IPS-15b (cell line): ENCODE measurements at regions not wholly inside any gene's neighbourhood (a gene's known extent, or its start where the extent isn't known, plus 50 kb on each side); places are given as distances from the start of the nearest gene placed in this dataset.

Experiments
- H3K27me3 ChIP-seq: one replicate; pipeline ENCODE4 v1.6.1; 2013; ENCODE audit warnings: low read length; ENCODE audit not compliant: control insufficient read depth, insufficient read depth
- H3K36me3 ChIP-seq: one replicate; pipeline ENCODE4 v1.6.1; 2013; ENCODE audit warnings: low read length; ENCODE audit not compliant: control insufficient read depth, insufficient read depth
- H3K4me1 ChIP-seq: one replicate; pipeline ENCODE4 v1.6.1; 2013; ENCODE audit warnings: mild to moderate bottlenecking, low read length; ENCODE audit not compliant: control insufficient read depth, insufficient read depth
- H3K4me3 ChIP-seq: one replicate; pipeline ENCODE4 v1.5.1; 2013; ENCODE audit warnings: low read depth, low read length
- H3K9ac ChIP-seq: one replicate; pipeline ENCODE4 v1.6.1; 2013; ENCODE audit warnings: low read depth, mild to moderate bottlenecking, low read length
- H3K9me3 ChIP-seq: one replicate; pipeline ENCODE4 v1.6.1; 2013; ENCODE audit warnings: mild to moderate bottlenecking, low read length; ENCODE audit not compliant: control insufficient read depth, insufficient read depth

GRCh38 chr2:45237850-45238542 is 228.7 kb upstream of the SIX2 start:
- no peaks in the 10 kb centered on the region for H3K4me1 ChIP-seq

GRCh38 chr2:45237128-45237527 is 227.9 kb upstream of the SIX2 start:
- H3K27me3 ChIP-seq, result no peaks in the 10 kb centered on the region
- no peaks in the 10 kb centered on the region for H3K4me1 ChIP-seq
- H3K36me3 ChIP-seq, result no peaks in the 10 kb centered on the region
- H3K4me3 ChIP-seq, result no peak overlapping the region
- H3K9ac ChIP-seq, result no peak overlapping the region
- H3K9me3 ChIP-seq, result no peaks in the 10 kb centered on the region

More at GRCh38 chr2:45237850-45238542, 228.7 kb upstream of the SIX2 start:
- no peaks in the 10 kb centered on the region for H3K36me3 ChIP-seq
- H3K9me3 ChIP-seq, result no peaks in the 10 kb centered on the region
- no peak overlapping the region for H3K4me3 ChIP-seq
- H3K27me3 ChIP-seq, result no peaks in the 10 kb centered on the region
- H3K9ac ChIP-seq, result no peak overlapping the region

GRCh38 chr2:45236268-45236667 is 227.0 kb upstream of the SIX2 start:
- no peak overlapping the region for H3K9ac ChIP-seq
- no peaks in the 10 kb centered on the region for H3K9me3 ChIP-seq
- no peaks in the 10 kb centered on the region for H3K27me3 ChIP-seq
- no peaks in the 10 kb centered on the region for H3K4me1 ChIP-seq
- no peaks in the 10 kb centered on the region for H3K36me3 ChIP-seq
- H3K4me3 ChIP-seq, result no peak overlapping the region

GRCh38 chr2:45233301-45233700 is 224.0 kb upstream of the SIX2 start:
- no peaks in the 10 kb centered on the region for H3K9me3 ChIP-seq
- no peaks in the 10 kb centered on the region for H3K27me3 ChIP-seq
- no peaks in the 10 kb centered on the region for H3K4me1 ChIP-seq
- H3K4me3 ChIP-seq, result no peak overlapping the region
- no peak overlapping the region for H3K9ac ChIP-seq
- no peaks in the 10 kb centered on the region for H3K36me3 ChIP-seq

- Histone ChIP-seq H3K9ac (no peak overlapping the region), H3K27me3 (no peaks in the 10 kb centered on the region), H3K4me1 (no peaks in the 10 kb centered on the region)
Observed at GRCh38 chr2:45232818-45233217, 223.6 kb upstream of the SIX2 start.

GRCh38 chr2:45229411-45229810 is 220.2 kb upstream of the SIX2 start:
- Histone ChIP-seq H3K9ac (no peak overlapping the region), H3K4me3 (no peak overlapping the region), H3K4me1 (no peaks in the 10 kb centered on the region), H3K27me3 (no peaks in the 10 kb centered on the region), H3K36me3 (no peaks in the 10 kb centered on the region), H3K9me3 (no peaks in the 10 kb centered on the region)

More at GRCh38 chr2:45232818-45233217, 223.6 kb upstream of the SIX2 start:
- no peaks in the 10 kb centered on the region for H3K9me3 ChIP-seq
- no peaks in the 10 kb centered on the region for H3K36me3 ChIP-seq
- no peak overlapping the region for H3K4me3 ChIP-seq

- Histone ChIP-seq H3K4me3 (no peak overlapping the region), H3K9me3 (no peaks in the 10 kb centered on the region)
Observed at GRCh38 chr2:45227347-45227746, 218.1 kb upstream of the SIX2 start.

GRCh38 chr2:45224993-45225380 is 215.7 kb upstream of the SIX2 start:
- no peak overlapping the region for H3K4me3 ChIP-seq
- H3K4me1 ChIP-seq, result peaks cover 5% of the 10 kb centered on the region
- H3K36me3 ChIP-seq, result no peaks in the 10 kb centered on the region
- H3K27me3 ChIP-seq, result no peaks in the 10 kb centered on the region
- no peak overlapping the region for H3K9ac ChIP-seq
- H3K9me3 ChIP-seq, result no peaks in the 10 kb centered on the region

More at GRCh38 chr2:45227347-45227746, 218.1 kb upstream of the SIX2 start:
- peaks cover 5% of the 10 kb centered on the region for H3K4me1 ChIP-seq
- no peaks in the 10 kb centered on the region for H3K36me3 ChIP-seq
- no peak overlapping the region for H3K9ac ChIP-seq
- H3K27me3 ChIP-seq, result no peaks in the 10 kb centered on the region

- H3K27me3 ChIP-seq, result no peaks in the 10 kb centered on the region
- H3K36me3 ChIP-seq, result no peaks in the 10 kb centered on the region
- no peak overlapping the region for H3K9ac ChIP-seq
- peaks cover 5% of the 10 kb centered on the region for H3K4me1 ChIP-seq
- H3K4me3 ChIP-seq, result no peak overlapping the region
- no peaks in the 10 kb centered on the region for H3K9me3 ChIP-seq
Observed at GRCh38 chr2:45224321-45224992, 215.2 kb upstream of the SIX2 start.

- H3K36me3 ChIP-seq, result no peaks in the 10 kb centered on the region
- H3K9ac ChIP-seq, result no peak overlapping the region
- no peaks in the 10 kb centered on the region for H3K27me3 ChIP-seq
- H3K9me3 ChIP-seq, result no peaks in the 10 kb centered on the region
- no peak overlapping the region for H3K4me3 ChIP-seq
- H3K4me1 ChIP-seq, result peaks cover 5% of the 10 kb centered on the region
Observed at GRCh38 chr2:45223531-45223930, 214.3 kb upstream of the SIX2 start.

GRCh38 chr2:45220227-45220626 is 211.0 kb upstream of the SIX2 start:
- no peaks in the 10 kb centered on the region for H3K36me3 ChIP-seq
- H3K4me3 ChIP-seq, result no peak overlapping the region
- no peaks in the 10 kb centered on the region for H3K27me3 ChIP-seq
- H3K4me1 ChIP-seq, result peaks cover 5% of the 10 kb centered on the region
- no peak overlapping the region for H3K9ac ChIP-seq
- no peaks in the 10 kb centered on the region for H3K9me3 ChIP-seq

GRCh38 chr2:45218931-45219339 is 209.7 kb upstream of the SIX2 start:
- Histone ChIP-seq H3K4me1 (peaks cover 5% of the 10 kb centered on the region), H3K27me3 (no peaks in the 10 kb centered on the region), H3K9me3 (no peaks in the 10 kb centered on the region), H3K36me3 (no peaks in the 10 kb centered on the region), H3K9ac (no peak overlapping the region), H3K4me3 (no peak overlapping the region)
